KBM-7 (cell line): ENCODE measurements at regions not wholly inside any gene's neighbourhood (a gene's known extent, or its start where the extent isn't known, plus 50 kb on each side); places are given as distances from the start of the nearest gene placed in this dataset.

ENCODE experiments used
- DNase-seq: peaks from one replicate; pipeline ENCODE4 v3.0.0-alpha.2; 2015
- in situ Hi-C: fragments of 300-500 bp; cut with MboI; formaldehyde crosslinking; loops from 2 replicates; pipeline ENCODE4 v1.14.3; 2020; ENCODE audit warnings: low sequenced_read_pairs, low pct_unique_long_range_greater_than_20kb, mixed read lengths

DNA sequence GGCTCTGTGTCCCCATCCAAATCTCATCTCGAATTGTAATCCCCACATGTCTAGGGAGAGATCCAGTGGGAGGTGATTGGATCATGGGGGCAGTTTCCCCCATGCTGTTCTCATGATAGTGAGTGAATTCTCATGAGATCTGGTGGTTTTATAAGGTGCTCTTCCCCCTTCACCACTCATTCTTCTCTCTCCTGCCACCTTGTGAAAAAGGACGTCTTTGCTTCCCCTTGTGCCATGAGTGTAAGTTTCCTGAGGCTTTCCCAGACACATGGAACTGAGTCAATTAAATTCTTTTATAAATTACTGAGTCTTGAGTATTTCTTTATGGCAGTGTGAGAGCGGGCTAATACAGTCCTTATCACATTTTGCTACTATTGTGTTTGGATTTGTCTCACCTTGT, 177.6 kb upstream of the SLC39A10 start:
- DNase-seq: peak; percentile 55
- in situ Hi-C loops: loop anchor here (25.0 kb wide), 1 partner anchor 142 kb away; no protein-coding TSS in a partner anchor

DNA sequence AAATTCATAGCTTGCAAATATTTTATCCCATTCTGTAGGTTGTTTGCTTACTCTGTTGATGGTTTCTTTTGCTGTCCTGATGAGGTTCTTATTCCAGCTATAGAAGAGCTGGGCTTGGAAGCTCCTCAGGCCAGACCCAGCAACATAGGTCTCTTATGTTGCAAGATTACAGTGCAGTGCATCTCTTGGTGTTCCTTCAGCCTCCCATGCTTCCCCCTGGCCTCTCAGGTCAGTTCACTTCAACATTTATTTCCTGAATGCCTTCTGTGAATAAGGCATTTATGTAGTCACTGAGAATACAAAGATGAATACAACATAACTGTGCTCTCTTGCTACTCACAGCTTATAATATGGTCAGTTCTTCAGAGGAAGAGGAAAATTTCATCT, 179.0 kb upstream of the SLC39A10 start:
- DNase-seq: no peak
- in situ Hi-C loops: loop anchor here (25.0 kb wide), 1 partner anchor 141 kb away; no protein-coding TSS in a partner anchor

DNA sequence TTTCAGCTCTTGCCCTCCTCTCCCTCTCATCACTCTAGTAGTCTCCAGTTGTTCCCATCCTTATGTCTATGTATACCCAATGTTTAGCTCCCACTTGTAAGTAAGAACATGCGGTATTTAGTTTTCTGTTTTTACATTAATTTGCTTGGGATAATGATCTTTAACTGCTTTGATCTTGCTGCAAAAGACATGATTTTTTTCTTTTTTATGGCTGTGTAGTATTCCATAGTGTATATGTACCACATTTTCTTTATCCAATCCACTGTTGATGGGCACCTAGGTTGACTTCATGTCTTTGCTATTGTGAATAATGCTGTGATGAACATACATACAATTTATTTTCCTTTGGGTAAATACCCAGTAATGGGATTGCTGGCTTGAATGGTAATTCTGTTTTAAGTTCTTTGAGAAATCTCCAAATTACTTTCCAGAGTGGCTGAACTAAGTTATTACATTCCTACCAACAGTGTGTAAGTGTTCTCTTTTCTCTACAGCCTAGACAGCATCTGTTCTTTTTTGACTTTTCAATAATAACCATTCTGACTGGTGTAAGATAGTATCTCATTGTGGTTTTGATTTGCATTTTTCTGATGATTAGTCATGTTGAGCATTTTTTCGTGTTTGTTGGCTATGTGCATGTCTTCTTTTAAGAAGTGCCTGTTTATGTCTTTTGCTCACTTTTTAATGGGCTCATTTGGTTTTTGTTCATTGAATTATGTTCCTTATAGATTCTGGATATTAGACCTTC, 179.6 kb upstream of the SLC39A10 start:
- DNase-seq: peak; percentile 55
- in situ Hi-C loops: loop anchor here (25.0 kb wide), 1 partner anchor 140 kb away; no protein-coding TSS in a partner anchor

DNA sequence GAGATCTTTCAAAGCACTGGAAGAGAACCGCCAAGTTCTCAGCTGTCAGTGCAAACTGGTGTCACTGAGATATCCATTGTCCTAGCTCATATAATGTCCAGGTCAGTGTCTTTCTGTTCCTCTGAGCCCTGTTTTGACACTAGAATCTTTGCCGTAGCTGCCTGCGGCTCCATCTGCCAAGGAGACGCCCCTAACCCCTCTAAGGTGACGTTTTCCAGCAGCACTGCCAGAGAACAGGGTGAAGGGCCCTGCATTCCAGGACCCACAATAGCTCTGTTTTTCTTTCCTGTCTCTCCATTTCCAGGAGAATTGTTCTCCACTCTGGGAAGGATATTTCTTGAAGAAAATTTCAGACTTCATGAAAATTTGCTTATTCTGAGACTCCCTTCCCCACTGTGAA, 181.7 kb upstream of the SLC39A10 start:
- in situ Hi-C loops: loop anchor here (25.0 kb wide), 1 partner anchor 138 kb away; no protein-coding TSS in a partner anchor
- DNase-seq: no peak

DNA sequence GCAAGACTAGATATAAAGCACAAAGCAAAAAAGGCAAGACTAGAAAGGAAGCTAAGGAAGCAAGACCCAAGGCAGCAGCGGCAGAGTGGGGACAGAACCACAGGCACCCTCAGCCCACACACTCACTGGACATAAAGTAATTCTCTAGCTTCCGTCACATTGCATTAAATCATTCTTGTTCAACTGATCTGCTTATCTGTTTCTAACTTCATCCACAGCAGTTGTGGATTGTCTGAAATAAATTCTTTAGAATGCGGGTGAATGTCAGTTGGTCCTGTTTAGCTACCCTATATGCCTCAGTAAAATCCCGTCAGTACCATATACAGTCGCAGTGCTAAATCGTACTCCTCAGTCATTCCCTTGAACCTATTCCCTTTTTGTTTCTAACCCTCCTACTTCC, 183.2 kb upstream of the SLC39A10 start:
- in situ Hi-C loops: no loop called here

DNA sequence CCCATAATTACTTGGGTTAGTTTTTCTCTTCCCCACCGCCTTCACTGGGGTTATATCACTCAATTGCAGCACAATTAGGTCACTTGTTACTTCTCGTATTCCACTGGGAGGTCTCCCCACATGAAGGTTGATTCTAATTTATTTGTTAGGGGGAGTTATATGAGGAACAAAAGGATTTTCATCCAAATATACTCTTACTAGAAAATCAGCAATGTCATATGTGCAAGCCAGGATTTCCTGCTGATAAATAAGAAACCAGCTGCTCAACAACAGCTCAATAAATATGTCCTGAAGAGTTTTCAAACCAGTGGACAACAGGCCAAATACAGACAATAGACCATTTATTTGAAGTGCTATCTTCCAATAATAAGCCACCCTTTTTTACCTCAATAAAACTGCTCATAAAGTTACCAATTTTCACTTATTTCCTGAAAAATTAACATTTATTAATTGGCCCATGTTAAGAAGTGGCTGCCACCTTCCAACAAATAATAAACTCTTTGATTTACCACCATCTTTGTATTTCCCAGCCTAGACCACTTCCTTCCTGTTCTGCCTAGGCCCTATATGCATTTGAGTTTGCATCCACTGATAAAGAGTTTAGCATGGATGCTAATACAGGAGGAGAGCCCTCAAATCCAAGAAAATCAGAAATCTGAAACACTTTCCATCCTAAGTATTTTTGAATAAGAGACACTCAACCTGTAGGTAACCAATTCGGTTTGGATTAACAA, 184.4 kb upstream of the SLC39A10 start:
- peak; percentile 40 for DNase-seq
- in situ Hi-C loops: no loop called here

More for the DNA sequence above, 183.2 kb upstream of the SLC39A10 start:
- peak; percentile 83 for DNase-seq

DNA sequence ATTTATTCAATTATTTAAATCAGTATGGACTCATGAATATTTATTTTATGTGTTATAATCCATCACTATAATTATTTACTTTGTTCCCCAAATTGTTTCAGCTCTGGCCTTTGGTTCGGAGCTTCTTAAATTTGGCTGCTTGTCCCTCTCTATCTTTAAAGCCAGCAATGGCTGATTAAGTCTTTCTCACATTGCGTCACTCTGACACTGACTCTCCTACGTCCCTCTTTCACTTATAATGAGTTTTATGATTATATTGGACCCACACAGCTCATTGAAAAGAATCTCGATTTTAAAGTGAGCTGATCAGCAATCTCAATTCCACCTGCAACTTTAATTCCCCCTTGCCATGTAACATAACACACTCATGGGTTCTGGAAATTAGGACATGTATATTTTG, 185.2 kb upstream of the SLC39A10 start:
- DNase-seq: no peak

DNA sequence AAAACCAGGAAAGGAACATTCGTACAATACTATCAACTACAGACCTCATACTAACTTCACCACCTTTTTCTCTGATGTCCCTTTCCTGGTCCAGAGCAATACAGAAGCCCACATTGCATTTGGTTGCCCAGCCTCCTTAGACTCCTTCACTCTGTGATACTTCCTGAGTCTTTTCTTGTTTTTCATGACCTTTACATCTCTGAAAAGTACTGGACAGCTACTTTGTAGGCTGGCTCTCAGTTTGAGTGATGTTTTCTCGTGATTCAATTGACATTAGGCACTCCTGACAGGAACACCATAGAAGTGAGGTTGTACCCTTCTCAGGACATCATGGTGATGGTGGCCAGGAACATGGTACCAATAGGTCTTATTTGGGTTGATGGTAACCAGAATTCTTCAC, 185.9 kb upstream of the SLC39A10 start:
- in situ Hi-C loops: no loop called here
- DNase-seq: no peak

More for the DNA sequence above, 185.2 kb upstream of the SLC39A10 start:
- in situ Hi-C loops: no loop called here

DNA sequence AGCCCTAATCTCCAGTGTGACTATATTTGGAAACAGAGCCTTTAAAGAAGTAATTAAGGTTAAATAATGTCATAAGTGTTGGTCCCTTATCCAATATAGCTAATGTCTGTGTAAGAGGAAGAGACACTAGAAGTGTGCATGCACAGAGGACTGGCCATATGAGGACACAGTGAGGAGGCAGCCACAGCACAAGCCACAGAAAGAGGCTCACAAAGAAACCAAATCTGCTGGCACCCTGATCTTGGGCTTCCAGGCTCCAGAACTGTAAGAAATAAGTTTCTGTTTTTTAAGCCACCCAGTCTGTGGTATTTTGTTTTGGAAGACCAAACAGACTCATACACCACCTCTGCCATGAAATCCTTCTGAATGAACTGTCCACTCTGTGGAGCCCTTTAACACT, 186.4 kb upstream of the SLC39A10 start:
- in situ Hi-C loops: no loop called here
- DNase-seq: peak; percentile 16

DNA sequence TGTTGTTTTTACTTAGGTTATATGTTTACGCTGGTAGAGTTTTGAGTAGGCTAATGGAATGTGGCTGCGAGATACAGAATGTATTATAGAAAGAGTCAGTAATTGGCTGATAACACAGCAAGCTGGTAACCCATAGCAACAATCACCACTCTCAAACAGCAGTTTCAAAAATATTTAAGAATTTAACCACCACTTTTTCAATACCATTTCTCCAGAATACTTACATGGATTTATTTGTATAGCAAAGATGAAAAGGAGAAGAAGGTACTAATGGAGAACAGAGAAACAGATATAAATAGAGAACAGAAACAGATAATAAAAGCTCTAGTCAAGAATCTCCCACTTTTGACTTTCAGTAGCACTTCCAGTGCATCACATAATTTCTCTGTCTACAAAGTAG, 188.3 kb upstream of the SLC39A10 start:
- no peak for DNase-seq

DNA sequence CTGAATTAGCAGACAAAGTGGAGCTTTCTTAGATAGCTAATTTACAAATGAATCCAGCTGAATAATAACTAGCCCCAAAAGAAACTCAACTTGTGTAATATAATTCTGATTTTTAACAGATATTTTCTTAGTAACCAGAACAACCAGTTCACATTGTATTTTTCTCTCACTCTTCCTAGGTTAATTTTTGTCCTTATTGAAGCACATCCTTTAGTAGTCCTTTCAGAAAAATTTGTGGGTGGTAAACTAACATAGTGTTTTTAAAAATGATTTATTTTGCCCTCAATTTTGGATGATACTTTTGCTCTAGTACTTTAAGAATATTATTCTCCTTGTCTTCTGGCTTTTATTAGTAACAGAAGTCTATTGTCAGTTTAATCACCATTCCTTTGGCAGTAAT, 190.6 kb upstream of the SLC39A10 start:
- DNase-seq: no peak
- in situ Hi-C loops: no loop called here

More for the DNA sequence above, 188.3 kb upstream of the SLC39A10 start:
- in situ Hi-C loops: no loop called here

DNA sequence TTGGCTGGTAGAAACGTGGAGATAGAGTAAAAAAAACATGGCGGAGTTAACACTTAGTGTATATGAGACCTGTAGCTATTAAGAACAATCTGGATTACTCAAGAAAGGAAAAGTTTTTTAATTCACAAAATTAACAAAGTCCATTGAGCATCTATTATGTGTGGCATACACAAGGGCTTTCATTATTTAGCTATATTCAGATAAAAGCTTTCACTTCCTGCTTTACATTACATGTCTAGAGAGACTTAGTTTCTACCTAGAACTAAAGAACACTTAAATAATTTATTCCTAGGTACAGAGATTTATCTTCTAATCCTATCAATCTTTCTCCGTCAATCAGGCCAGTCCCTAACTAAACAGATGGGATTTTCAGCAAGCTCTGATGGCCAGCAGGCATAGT, 196.0 kb upstream of the SLC39A10 start:
- no peak for DNase-seq
- in situ Hi-C loops: no loop called here

DNA sequence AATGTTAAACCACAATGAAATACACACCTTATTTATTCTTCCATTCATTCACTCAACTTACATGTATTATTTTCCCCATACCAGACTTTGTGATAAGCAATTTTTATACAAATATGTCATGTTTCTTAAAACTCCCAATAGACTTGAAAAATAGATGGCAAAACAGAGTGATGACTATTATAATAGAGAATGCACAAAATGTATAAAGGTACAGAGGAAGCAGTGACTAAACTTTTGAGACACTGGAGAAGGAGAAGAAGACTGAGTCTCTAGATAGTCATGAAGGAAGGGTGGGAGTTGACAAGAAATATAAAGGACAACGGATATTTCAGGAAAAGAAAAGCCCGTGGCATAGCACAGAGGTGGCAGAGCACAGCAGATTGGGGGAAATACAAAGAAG, 198.1 kb upstream of the SLC39A10 start:
- no peak for DNase-seq
- in situ Hi-C loops: no loop called here

DNA sequence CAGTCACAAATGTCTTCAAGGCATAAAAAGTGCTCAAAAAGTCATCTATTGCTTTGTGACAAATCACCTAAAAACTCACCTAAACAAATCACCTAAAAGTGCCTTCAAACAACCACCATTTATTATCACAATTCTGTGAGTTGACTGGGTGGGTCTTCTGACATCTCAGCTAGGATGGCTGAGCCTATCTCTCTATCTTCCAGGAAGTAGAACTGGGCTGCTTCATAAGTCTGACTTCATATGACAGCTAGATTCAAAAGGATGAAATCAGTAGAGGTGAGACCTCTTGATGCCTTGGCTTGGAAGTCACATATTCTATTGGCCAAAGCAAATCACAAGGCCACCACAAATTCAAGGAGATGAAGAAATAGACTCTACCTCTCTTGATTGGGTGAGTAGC, 199.2 kb upstream of the SLC39A10 start:
- in situ Hi-C loops: no loop called here
- no peak for DNase-seq

DNA sequence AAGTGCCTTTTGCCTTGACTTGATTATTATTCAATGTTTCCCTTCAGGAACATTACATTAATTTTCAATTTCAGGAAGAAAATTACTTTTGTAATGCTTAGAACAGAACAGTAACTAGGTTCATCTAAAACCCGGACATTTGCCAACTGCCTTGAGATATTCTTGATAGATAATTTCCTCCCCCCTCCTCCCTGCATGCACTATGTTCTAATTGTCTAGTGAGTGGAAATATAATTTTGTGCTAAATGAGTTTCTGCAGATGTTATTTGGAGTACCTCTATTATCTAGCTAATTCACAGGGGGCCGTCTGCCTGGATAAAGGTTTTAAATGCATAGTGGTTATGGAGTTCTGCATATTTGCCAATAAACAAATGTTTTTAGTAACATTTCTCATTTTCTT, 200.3 kb upstream of the SLC39A10 start:
- in situ Hi-C loops: no loop called here
- no peak for DNase-seq

DNA sequence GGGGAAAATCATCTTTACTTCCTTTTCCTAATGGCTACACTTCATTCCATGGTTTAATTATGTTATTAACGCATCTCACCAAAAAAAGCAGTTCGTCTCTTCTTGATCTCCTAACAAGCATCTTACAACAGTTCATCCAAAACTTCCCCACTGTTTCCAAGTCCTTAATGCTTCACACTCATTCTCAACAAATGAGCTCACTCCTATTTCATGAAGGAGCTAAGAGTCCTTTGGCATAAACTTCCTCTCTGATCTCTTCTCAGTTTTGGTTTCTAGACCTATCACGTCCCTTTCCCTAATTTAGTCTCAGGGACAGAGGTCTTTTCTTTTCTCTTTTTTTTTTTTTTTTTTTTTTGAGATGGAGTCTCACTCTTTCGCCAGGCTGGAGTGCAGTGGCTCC, 205.9 kb upstream of the SLC39A10 start:
- no peak for DNase-seq
- in situ Hi-C loops: no loop called here

DNA sequence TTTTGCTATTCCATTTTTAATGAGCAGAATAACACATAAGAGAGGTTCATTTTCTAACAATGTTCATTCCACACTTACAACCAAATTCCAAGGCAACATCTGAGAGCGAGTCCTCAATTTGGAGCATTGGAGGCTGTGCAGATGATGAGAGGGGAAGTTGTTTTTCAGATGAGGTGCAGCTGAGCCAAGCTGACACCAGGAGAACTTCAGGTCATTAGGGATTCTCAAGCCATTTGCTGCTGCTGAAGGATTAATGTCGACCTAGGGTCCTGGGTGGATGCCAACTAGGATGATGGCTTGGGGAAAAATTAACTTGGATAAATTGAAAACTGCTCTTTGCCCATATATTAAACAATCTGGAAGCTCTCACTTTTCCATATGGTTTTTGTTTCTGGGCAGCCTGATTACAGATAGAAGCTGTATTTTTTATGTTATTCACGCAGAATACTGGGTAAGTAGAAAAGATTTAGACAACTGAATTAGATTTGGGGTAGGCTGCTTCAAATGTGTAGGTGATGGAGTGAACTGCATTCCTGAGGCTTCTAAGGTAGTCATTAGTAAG, 206.4 kb upstream of the SLC39A10 start:
- DNase-seq: no peak
- in situ Hi-C loops: no loop called here

DNA sequence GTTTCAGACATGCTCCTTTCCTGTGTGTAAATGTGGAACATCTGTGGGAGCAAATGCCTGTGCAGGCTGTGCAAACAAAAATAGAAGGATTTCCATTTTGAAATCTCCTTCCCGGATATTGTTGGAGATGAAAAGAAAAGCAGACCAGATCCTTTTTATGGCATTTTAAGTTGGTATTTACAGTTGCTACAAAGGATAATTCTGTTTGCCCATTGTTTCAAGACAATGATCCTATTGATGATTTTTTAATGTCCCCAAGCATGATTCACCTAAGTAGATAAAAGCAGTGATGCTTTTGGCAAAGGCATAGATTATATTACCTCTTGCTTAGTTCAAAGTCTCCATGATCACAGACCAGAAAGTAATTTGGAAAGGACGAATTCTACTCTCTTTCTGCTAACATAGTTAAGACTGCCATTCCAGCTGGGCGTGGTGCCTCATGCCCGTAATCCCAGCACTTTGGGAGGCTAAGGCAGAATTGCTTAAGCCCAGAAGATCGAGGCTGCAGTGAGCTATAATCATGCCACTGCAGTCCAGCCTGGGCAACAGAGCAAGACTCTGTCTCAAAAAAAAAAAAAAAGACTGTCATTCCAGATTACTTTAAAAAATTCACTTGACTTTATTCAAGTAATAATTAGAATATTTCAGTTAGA, 209.6 kb upstream of the SLC39A10 start:
- DNase-seq: no peak

DNA sequence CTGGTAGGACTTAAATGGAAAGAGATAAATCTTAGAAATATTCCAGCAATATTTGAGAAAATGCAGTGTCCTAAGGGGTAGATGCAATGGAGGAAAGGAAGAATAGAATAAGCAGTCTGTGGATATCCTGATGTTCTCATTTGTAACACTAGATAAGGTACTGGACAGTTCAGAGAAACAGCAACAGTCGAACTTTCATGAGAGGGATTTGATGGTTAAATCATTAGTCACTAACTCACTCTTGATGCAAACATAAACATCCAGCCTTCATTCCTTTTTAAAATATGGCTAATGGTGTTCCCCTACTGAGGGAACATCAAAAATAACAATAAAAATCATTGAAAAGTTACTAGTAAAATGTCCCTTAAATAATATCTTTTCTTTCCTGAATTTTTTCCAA, 211.4 kb upstream of the SLC39A10 start:
- no peak for DNase-seq
- in situ Hi-C loops: no loop called here

More for the DNA sequence above, 209.6 kb upstream of the SLC39A10 start:
- in situ Hi-C loops: no loop called here

DNA sequence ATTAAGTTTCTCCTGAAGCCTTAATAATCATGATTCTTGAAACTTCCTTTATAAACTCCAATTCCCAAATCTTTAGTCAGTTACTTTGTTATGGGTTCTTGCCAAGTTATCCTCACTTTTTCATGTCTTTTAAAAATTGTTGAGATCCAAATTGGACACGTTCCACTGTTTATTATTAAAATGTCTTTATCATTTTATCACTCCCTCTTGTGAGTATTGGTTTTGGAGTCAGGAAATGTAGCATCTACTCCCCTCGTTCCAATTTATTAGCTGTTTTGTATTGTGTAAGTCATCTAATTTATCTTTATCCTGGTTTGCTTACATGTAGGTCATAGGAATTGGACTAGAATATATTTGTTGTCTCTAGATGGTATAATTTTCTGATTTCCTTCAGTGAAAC, 213.1 kb upstream of the SLC39A10 start:
- DNase-seq: no peak
- in situ Hi-C loops: no loop called here
